Hematopoietic multipotent progenitor cell treated with erythropoietin and hydrocortisone succinate and interleukin-3 and kit ligand, for 8 days (in vitro differentiated cells): ENCODE measurements at regions not wholly inside any gene's neighbourhood (a gene's known extent, or its start where the extent isn't known, plus 50 kb on each side); places are given as distances from the start of the nearest gene placed in this dataset.
"Not testable (repeated sequence)": the region's sequence is repeated elsewhere in the genome, so short reads cannot be mapped to it uniquely, and the experiment has no call there.

Source experiments
- DNase-seq: peaks from one replicate; pipeline ENCODE4 v3.0.0-alpha.2; 2015

DNA sequence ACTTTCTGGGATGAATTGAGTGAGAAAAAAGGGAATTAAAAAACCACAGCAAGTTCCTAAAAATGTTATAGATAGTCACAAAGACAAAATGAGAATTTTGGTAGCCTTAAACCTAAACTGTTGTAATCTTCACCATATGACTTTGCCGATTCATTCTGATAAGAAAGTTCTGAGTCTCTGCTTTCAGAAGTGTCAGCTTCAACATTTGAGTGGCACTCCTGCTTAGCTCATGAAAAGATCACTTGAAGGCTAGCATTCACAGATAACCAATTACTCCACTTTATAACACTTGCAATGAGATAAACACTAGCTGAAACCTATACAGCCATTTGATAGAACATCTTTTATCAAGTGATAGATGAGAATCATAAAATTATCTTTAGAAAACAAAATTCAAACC, 288.1 kb upstream of the POU1F1 start:
- DNase-seq, result no peak

DNA sequence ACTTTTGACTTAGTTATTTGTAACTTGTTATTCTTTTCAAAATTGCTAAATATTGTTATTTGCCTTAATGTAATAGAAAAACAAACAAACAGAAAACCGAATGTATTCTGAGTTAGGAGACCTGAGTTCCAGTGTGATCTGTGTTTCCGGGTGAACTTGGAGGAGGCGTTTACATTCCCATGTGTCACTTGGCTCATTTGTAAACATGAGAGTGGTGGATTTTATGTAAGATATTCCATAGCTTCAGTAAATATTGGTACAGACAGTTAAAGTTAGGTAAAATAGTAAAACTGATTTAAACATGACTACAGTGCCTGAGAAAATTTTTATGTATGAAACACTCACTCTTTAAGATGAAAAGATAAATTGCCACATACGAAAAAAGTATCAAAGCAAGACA, 287.3 kb upstream of the POU1F1 start:
- no peak for DNase-seq

DNA sequence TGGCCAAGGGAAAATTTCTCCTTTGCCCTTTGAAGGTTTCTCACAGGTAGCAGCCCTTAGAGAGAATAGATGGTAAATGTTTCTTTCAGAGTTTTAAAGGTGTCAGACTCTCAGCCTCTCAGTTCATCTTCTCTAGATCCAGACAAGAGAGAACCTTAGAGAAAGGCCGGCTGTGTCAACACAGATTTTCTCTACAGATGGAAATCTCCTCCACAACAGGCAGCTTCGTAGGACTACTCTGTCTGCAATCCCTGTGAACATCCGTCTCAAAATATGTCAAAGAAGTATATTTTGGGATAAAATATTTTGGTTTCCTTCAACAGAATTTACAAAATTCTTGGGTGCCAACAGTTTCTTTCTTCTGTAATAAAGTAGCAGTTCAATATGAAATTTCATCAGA, 282.1 kb upstream of the POU1F1 start:
- DNase-seq, result no peak

DNA sequence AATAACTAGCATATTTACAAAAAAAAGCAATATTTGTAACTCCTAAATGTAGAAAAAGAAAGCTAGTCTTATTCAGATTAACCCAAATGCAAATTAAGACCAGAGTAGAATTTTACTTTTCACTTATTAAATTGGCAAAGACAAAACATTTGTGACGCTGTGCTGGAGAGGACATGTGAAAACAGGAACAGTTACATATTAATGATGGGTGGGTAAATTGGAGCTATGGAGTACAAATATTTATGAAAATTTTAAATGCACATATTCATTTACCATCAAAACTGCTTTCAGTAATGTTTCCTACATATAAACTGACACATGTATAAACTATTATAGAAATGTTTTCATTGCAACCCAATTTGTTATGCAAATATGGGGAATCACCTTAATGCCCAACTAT, 278.9 kb upstream of the POU1F1 start:
- DNase-seq, result no peak

DNA sequence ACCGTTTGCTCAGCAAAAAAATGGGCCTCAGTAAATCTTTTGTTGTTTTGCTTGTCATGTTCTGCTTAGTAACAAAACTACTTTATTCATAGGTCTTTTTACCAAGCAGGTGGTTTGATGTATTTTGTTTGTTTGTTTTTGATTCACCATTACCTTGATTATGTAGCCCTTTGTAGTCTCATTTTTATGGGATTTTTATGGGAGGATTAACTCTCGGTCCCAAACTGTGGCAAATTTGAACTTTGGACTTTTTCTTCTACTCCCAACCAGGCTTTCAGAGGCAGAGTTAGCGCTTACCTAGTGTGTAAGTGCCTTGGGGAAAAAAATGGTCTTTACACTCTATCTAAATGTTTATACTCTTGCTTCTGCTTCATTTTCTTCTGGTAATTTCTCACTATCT, 276.7 kb upstream of the POU1F1 start:
- no peak for DNase-seq

DNA sequence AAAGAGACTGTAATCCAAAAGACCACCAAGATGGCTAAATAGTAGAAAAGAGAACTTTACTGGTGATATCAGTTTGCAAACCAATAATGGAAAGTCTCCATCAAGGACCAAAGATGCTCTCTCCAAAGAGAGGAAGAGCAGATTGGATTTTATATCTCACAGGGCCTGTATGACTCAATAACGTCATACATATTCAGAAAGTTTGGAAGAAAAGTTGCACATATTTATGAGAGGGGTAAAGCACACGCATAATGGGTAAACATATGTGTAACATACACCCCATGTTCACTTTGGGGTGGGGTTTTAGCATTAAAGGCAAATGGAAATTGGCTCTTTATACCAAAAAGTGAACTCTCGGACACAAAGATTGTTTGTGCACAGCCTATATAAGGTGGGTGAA, 274.5 kb upstream of the POU1F1 start:
- DNase-seq, result no peak

DNA sequence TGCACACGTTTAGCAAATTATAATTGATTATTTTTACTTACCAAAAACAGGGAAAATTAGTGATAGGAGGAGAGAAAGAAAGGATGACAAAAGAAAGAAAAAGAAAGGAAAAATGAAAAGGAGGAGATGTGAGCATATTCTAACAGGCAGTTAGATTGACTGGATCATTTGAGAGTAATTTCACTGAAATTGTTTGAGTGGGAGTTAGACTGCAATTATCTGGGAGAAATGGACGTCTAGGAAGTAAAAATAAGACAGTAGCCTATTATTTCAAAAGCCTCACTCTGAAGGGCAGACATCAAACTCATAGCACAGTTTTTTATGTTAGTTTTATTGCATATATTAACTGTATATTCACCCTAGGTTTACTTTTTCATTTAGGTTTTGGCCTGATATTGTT, 272.8 kb upstream of the POU1F1 start:
- no peak for DNase-seq

DNA sequence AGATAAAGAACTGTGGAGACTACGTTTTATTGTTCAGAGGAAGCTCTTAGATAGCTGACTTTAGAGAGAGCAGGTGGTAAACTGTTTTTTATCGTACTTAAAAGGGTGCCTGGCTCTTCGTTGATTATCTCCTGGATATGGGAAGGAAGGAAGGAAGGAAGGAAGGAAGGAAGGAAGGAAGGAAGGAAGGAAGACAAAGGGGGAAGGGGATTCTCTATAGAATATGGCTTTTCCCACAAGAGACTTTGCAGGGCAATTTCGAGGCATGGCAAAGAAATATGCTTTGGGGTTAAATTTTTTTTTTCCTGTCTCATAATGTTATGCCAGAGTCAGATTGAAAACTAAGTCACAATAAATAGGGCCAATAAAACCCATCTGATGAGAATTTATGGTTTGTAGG, 271.9 kb upstream of the POU1F1 start:
- no peak for DNase-seq

DNA sequence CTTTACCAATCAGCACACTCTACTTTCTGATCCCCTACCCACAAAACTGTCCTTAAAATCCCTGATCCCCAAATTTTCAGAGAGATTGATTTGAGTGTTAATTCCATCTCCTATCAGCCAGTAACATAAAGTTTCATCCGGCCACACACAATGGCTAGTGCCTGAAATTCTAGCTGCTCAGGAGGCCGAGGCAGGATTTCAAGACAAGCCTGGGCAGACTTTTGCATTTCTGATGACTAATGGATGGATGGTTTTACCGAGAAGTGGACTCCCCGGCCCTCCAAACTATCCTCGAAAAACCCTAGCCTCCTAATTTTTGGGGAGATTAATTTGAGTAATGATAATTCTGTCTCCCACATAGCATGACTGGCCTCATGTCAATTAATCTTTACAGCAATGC, 269.8 kb upstream of the POU1F1 start:
- DNase-seq, result no peak

DNA sequence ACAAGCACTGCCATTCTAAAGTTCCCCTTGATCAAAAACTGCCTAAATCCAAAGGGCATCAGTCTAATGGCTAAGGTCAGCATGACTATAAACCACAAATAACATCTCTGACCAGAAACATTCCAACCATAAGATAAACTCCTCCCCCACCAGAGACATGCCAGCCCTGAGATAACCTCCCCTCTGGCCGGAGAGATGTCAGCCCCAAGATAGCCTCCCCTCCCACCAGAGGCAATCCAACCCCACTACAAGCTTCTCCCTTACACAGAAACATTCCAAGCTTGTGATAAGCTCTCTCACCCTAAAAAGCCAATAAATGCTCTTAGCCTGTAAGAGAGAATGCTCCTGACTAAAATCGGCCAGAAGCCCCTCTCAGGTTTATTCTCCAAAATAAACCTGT, 267.0 kb upstream of the POU1F1 start:
- DNase-seq, result not testable (repeated sequence)

DNA sequence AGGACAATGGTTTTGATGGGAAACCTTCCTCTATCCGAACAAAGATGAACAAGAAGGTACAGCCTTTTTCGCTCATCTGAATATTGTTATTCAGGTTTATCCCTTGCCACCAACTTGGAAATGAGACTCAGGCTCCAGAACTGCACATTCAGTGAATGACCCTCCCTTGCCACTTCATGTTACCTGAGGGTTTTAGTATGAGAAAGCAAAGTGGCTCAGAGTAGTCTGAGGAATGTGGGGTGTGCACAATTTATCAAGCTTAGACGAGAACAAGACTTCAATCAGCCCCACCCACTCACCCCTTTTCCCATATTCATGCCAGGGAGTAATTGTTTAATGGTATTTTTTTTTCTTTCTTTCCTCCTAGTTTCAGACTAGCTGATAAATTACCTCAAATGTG, 265.3 kb upstream of the POU1F1 start:
- DNase-seq, result no peak

DNA sequence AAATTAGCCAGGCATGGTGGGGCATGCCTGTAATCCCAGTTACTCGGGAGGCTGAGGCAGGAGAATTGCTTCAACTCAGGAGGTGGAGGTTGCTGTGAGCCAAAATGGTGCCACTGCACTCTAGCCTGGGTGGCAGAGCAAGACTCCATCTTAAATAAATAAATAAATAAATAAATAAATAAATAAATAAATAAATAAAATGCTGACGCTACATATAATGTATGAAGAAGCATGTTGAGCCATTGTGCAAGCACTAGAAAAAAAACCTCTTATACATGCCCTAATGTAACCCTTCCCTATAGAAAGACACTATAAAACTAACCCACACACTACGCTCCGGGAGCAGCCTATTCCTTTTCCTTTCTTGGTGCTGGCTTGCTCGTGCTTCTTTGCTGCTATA, 262.3 kb upstream of the POU1F1 start:
- DNase-seq, result not testable (repeated sequence)

DNA sequence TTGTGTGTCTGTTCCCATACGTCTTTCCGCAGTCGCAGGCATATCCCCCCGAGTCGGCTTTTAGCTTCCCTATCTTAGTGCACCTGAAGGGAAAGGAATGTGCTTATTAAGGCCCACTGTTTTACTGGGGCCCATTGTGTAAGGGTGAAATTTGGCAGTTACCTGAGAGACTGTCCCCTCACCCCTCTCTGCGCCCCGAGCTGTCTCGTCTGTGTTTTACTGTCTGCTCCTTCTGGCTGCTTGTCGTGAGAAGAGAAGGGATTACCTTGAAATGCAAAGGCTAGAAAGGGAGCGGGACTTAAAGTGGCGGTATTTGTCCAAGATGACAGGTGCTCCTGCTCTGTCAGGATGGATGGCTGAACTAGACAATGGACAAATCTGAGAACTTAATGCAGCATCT, 233.0 kb upstream of the POU1F1 start:
- no peak for DNase-seq

DNA sequence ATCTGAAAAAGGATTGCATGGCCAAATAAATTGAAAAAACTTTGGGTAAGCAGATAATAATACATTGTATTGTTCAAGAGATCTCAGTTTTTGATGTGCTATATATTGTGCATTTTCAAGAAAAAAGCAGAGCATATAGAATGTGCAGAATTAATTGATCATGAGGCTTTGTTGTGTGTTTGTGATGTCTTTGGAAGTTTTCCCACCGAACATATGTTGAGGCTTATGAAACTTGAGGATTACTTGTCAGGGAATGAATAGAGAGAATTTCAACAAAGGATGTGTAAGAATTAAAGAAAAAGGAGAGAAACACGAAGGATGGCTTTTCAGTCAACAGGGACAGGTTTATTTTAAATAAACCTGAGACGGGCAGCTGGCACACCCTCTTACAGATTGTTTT, 232.5 kb upstream of the POU1F1 start:
- DNase-seq, result no peak

DNA sequence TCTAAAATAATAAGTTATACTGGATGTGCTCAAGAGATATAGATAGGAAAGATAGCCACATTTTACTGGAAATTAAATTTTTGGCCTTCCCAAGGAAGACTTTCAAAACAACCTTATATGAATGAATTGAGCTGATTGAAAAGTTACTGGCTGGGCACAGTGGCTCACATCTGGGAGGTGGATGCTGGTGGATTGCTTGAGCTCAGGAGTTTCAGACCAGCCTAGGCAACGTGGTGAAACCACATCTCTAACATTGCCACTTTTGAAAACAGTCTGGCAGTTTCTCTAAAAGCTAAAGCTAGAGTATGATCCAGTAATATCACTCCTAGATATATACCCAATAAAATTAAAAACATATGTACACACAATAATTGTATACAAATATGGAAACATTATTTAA, 231.4 kb upstream of the POU1F1 start:
- no peak for DNase-seq

DNA sequence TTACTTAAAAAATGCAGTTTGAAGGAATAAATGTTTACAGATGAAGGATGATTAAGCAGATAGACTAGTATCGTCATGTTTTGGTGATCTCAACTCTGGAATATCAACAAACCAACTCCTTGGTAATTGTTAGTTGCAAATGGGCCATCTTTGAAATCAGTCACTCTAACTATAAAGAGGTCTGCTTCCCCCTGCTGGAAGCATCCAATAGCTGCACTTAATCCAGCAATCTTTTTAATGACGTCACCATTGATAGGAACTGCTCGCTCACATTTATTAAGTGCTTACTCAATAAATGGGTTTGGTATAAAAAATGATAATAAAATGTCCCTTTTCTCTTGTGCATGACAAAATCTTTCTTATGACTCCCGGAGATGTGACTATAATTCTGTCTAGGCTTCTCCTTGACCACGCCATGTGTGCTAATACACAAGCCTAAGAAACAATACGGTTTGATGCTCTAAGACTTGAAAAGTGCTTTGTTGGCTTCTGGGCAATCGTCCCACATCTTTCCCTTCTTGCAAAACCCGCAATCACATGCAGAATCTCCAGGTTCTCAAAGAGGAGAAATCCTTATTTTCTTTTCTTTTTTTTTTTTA, 227.6 kb upstream of the POU1F1 start:
- peak; percentile 75 for DNase-seq

DNA sequence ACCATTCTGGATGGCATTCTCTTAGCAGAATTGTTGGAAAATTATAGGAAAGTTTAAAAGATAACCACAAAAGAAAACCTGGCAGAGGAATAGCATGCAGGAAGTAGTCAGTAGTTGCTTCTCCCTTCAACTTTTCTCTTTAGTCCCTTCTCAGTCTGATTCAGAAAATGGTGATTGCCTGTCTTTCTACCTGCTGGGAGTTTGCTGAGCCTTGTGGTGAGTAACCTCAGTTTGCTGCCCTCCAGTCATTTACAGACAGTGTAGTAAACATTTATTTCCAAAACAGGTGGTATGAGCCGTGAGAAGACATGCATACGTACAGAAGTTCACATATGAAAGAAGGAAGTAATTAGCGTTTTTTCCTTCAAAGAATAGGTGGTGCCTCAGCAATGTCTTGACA, 224.7 kb upstream of the POU1F1 start:
- no peak for DNase-seq

DNA sequence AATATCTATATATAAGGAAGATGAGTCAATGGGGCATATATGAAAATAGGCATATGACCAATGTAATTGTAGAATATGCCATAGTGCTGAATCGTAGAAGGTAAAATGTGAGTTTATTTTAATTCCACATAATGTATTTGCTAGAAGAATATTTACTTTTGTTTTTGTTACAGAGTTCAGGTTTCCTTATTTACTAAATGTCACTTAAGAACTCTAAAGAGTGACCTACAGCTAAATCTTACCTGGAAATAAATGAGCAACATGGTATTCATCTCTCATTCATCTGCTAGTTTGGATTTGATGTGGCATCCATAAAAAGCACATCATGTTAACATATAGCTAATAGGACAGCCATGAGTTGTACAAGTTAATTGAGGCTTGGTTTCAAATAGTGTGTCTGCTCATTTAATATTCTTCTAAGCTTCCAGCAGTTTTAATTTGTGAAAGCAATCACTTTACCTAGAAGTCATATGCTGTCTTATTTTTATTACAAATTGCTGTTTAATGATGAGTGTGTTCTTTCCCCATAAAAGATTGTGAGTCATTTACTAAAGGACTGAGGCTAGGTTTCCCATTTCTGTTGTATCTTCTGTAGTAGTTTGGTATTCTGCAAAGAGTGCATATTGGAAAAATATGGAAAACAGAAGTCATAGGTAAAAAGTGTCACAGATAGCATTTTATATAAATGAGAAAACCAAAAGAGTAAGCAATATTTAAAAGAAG, 222.1 kb upstream of the POU1F1 start:
- DNase-seq, result no peak

DNA sequence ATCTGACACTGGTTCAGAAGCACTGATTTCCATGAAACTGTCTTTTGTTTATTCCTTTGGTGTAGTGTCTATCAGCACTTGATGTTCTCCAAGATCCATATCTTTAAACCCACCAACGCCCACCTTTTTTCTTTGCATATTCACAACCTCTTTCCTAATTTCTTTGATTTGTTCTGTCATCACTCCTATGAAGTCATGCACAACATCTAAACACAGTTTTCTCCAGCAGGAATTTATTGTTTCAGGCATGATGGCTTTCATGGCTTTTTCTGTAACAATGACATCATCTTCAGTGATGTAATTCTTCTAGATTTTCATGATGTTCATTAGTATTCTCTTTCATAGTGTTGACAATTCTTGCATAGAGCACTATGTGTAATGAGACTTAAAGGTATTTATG, 219.6 kb upstream of the POU1F1 start:
- no peak for DNase-seq

DNA sequence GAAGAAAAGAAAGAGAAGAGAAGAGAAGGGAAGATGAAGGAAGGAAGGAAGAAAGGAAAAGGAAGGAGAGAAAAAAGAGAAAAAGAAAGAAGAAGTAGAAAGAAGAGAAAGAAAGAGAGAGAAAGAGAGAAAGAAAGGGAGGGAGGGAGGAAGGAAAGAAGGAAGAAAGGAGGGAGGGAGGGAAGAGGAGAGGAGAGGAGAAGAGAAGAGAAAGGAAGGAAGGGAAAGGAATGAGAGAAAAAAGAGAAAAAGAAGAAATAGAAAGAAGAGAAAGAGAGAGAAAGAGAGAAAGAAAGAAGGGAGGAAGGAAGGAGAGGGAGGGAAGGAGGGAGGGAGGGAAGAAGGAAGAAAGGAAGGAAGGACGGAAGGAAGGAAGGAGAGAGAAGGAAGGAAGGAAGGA, 217.9 kb upstream of the POU1F1 start:
- DNase-seq, result no peak

DNA sequence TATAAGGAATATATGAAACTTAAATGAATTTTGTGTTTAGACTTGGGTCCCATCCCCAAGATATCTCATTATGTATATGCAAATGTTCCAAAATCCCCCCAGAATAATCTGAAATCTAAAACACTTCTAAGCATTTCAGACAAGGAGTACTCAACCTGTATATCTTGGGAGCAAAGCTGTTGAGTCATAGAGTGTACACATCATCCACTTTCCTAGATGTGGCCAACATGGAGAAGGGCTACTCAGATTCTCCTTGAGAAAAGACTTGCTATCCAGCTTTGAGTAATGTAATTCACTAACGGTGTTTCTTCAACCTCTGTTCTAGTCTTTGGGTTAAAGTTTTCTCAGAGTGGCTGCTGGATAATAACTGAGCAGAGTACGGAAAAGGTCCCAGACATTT, 215.5 kb upstream of the POU1F1 start:
- DNase-seq, result no peak

DNA sequence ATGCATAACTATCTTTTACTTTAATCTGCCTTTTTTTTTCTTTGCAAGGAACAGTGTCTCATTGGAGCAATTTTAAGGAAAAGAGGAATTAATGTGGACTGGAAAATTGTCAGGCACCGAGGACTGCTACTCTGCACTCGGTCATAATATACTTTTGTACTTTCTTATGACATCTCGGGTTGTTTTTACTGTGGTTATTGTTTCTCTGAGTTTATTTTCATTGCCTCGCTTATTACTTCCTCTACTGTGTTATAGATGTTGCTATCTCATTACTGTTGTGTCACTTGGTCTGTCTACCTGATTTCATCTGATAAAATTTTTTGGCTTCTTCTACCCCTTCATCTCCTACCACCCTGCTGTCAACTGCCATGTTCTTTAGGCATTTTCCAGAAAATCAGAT, 213.5 kb upstream of the POU1F1 start:
- DNase-seq, result no peak

DNA sequence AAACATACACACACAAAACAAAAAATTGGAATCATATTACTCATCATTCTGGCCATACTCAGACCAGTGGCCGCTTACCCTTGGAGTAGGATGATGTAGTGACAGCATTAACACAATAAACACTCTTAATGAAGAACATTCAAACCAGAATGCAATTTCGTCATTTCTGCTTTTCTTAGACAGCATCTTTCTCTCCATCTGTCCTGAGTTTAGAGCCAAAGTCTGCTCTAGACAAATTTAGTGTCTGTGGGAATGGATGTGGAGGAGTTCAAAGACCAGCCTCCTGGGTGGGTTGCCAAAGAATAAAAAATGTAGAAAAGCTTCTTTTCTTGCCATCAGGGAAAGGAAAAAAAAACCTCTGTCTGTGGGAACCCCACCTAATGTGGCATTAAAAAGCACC, 212.4 kb upstream of the POU1F1 start:
- no peak for DNase-seq

DNA sequence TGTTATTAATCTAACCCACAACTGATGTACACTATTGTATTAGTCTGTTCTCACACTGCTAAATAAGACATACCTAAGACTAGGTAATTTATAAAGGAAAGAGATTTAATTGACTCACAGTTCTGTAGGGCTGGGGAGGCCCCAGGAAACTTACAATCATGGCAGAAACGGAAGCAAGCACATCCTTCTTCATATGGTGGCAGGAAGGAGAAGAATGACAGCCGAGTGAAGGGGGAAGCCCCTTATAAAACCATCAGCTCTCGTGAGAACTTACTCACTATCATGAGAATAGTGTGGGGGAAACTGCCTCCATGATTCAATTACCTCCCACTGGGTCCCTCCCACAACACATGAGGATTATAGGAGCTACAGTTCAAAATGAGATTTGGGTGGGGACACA, 210.3 kb upstream of the POU1F1 start:
- DNase-seq, result not testable (repeated sequence)

DNA sequence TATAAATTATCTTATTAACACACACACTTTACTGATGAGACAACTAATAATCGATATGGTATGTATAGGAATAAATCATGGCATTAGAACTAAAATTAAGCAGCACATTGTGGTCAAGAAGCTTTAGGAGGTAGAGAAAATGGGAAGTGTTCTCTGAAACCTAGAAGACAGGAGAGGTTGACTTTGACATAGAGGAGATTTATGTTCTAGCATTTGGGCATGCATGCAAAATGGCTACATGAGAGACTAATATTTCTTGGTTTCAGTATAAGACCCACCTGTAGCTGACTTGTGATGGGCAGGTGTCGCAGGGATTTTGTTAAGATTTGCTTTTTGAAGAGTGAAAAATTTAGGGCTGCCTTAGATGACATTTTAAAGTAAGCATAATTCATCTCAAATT, 209.7 kb upstream of the POU1F1 start:
- DNase-seq, result no peak
